MG63 (cell line): ENCODE measurements at regions not wholly inside any gene's neighbourhood (a gene's known extent, or its start where the extent isn't known, plus 50 kb on each side); places are given as distances from the start of the nearest gene placed in this dataset.

ENCODE experiments used
- DNase-seq: peaks from one replicate; pipeline ENCODE4 v3.0.0-alpha.2; 2020
- H3K27me3 ChIP-seq: fragments of 250-450 bp; sonication (Bioruptor Pico); 2 replicates; pipeline ENCODE4 v1.5.1; 2020; ENCODE audit warnings: mild to moderate bottlenecking, moderate library complexity
- H3K36me3 ChIP-seq: fragments of 250-450 bp; sonication (Bioruptor Pico); 2 replicates; pipeline ENCODE4 v1.5.1; 2020; ENCODE audit warnings: mild to moderate bottlenecking, moderate library complexity
- H3K4me3 ChIP-seq: fragments of 250-450 bp; sonication (Bioruptor Pico); 2 replicates; pipeline ENCODE4 v1.5.1; 2020; ENCODE audit warnings: mild to moderate bottlenecking, moderate library complexity
- H3K9me3 ChIP-seq: fragments of 250-450 bp; sonication (Bioruptor Pico); 2 replicates; pipeline ENCODE4 v1.5.1; 2020; ENCODE audit warnings: mild to moderate bottlenecking, moderate library complexity

DNA sequence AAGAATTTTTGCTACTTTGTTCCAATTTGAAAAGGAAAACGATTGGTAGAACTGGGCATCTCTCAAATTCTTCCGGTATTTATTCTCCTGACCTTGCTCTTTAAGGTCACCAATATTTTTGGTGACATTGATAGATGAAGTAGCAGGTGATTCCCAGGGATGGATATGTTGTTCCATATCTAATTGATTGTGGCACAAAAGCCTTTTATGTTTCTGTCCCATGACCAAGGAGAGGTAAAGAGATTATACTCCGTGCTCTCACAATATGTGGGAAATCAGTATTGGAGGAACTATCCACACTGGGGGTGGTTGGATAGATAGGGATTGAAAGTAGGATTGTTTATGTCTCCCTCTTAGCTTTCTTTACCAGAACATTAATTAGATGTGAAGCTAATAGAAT is 61.7 kb upstream of the LRIG3 start:
- Histone ChIP-seq H3K36me3 (no peaks in the 10 kb centered on the region), H3K9me3 (no peaks in the 10 kb centered on the region), H3K4me3 (no peak overlapping the region), H3K27me3 (no peaks in the 10 kb centered on the region)
- no peak for DNase-seq

DNA sequence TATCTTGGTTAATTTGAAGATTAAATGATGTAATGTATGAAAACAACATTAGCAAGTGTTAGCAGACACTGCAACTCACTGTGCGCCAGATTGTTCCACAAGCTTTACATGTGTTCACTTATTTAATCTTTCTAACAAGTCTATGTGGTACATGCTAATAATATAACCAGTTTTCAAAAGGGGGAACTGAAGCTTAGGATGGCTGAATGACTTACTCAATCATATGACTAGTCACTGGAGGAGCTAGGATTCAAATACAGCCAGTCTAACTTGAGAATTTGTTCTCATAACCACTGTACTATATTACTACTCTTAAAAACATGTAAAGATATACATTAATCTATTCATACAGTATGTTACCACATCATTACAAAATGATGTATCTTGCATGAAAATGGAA is 60.5 kb upstream of the LRIG3 start:
- DNase-seq = no peak
- H3K9me3 ChIP-seq = no peaks in the 10 kb centered on the region
- no peak overlapping the region for H3K4me3 ChIP-seq
- no peaks in the 10 kb centered on the region for H3K36me3 ChIP-seq
- H3K27me3 ChIP-seq = no peaks in the 10 kb centered on the region

DNA sequence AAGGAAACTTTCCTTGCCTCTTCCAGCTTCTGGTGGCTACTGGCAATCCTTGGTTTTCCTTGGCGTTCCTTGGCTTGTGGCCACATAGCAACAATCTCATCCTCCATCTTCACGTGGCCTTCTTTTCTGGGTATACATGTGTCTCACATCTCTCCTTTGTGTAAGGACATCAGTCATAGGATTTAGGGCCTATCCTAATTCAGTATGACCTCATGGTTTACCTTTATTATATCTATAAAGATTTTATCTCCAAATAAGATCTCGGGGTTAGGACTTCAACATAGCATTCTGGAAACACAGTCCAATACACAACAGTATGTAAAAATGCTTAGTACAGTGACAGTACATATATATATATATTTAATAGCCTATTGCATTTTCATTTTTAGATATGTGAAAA is 58.4 kb upstream of the LRIG3 start:
- Histone ChIP-seq H3K36me3 (no peaks in the 10 kb centered on the region), H3K27me3 (no peaks in the 10 kb centered on the region), H3K9me3 (no peaks in the 10 kb centered on the region), H3K4me3 (no peak overlapping the region)
- DNase-seq = no peak

DNA sequence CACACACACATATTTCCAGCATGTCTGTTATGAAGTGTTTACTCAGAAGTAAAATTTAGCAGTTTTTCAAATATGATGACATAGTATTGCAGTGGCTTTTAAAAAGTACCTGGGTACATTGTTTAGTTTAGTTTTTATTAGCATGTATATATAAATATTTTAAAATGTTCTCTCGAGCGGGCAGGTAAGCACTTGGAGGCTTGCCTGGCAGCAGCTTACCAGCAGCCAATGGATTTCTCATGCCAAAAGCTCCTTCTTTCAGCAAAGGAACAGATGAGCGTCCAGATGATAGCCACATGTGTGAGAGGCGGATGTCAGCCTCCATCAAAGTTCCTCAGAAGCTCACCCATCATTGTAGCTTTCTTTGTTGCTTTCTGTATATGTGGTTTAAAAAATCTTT is 57.2 kb upstream of the LRIG3 start:
- H3K9me3 ChIP-seq = no peaks in the 10 kb centered on the region
- H3K27me3 ChIP-seq = no peaks in the 10 kb centered on the region
- H3K4me3 ChIP-seq = no peak overlapping the region
- H3K36me3 ChIP-seq = no peaks in the 10 kb centered on the region
- DNase-seq = no peak

DNA sequence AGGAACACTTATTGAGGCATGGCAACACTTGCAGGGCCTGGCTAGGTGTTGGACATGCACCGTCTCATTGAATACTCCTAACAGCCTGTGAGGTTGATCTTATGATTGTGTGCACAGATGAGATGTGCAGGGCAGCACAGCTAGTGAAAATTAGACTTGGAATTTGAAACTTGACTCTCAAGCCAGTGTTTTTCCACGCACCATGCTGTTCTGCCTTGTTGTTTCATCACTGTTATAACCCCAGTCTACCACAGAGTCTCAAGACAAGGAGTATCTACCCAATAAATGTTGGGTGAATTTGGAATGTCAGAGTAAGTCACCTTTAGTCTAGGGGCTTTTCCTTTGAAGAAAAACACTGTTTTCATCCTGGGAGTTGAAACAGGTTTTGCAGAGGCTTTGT is 55.8 kb upstream of the LRIG3 start:
- no peak for DNase-seq
- Histone ChIP-seq H3K36me3 (no peaks in the 10 kb centered on the region), H3K4me3 (no peak overlapping the region), H3K27me3 (no peaks in the 10 kb centered on the region), H3K9me3 (no peaks in the 10 kb centered on the region)
